ENCODE measurements at regions not wholly inside any gene's neighbourhood (a gene's known extent, or its start where the extent isn't known, plus 50 kb on each side); places are given as distances from the start of the nearest gene placed in this dataset.

GRCh38 chr7:16343612-16344011 is 77.7 kb downstream of the CRPPA start:
- TF ChIP-seq, protein P1, sequence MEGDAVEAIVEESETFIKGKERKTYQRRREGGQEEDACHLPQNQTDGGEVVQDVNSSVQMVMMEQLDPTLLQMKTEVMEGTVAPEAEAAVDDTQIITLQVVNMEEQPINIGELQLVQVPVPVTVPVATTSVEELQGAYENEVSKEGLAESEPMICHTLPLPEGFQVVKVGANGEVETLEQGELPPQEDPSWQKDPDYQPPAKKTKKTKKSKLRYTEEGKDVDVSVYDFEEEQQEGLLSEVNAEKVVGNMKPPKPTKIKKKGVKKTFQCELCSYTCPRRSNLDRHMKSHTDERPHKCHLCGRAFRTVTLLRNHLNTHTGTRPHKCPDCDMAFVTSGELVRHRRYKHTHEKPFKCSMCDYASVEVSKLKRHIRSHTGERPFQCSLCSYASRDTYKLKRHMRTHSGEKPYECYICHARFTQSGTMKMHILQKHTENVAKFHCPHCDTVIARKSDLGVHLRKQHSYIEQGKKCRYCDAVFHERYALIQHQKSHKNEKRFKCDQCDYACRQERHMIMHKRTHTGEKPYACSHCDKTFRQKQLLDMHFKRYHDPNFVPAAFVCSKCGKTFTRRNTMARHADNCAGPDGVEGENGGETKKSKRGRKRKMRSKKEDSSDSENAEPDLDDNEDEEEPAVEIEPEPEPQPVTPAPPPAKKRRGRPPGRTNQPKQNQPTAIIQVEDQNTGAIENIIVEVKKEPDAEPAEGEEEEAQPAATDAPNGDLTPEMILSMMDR (IDR thresholded peaks at IDR 0.05) = no peak
- no peak for TF ChIP-seq EP300 (IDR thresholded peaks at IDR 0.05)

Data from tibial nerve (tissue), 4 donors.